ENCODE measurements at regions not wholly inside any gene's neighbourhood (a gene's known extent, or its start where the extent isn't known, plus 50 kb on each side); places are given as distances from the start of the nearest gene placed in this dataset.
A peak's percentile ranks its signal among the peaks of the same experiment; 100 is the strongest.
"Not testable (repeated sequence)": the region's sequence is repeated elsewhere in the genome, so short reads cannot be mapped to it uniquely, and the experiment has no call there.

DNA sequence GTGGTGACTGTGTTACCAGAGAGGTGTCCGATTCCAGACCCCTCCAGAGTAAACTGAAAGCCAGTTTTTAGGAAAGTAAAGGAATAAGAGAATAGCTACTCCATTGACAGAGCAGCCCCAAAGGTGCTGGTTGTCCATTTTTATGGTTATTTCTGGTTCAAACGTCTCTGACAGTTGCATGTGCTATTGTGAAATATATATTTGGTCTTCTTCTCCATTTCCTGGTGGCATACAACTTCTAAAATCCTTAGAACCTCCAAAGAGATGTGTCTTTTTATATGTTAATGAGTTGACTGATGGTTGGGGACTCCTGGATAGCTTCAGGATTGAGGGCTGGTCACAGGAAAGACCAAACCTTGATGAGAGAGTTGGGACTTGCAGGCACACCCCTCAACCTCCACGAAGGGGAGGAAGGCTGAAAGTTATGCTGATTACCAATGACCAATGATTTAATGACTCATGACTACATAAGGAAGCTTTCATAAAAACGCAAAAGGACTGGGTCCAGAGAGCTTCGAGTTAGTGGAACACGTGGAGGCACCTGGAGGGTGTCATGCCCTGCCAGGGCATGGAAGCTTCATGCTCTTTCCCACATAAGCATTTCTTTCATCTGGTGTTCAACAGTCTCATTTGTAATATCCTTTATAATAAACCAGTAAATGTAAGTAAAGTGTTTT is 100.7 kb downstream of the SLC16A1 start:
- Mint-ChIP-seq H3K4me3 (no peak overlapping the region), H3K9me3 (no peaks in the 10 kb centered on the region), H3K27me3 (ENCODE audit: low read depth) (peaks cover 29% of the 10 kb centered on the region), H3K36me3 (ENCODE audit: insufficient read depth) (no peaks in the 10 kb centered on the region), H3K4me1 (ENCODE audit: low read depth) (no peaks in the 10 kb centered on the region)
- ATAC-seq, result no peak
- no peak for DNase-seq

DNA sequence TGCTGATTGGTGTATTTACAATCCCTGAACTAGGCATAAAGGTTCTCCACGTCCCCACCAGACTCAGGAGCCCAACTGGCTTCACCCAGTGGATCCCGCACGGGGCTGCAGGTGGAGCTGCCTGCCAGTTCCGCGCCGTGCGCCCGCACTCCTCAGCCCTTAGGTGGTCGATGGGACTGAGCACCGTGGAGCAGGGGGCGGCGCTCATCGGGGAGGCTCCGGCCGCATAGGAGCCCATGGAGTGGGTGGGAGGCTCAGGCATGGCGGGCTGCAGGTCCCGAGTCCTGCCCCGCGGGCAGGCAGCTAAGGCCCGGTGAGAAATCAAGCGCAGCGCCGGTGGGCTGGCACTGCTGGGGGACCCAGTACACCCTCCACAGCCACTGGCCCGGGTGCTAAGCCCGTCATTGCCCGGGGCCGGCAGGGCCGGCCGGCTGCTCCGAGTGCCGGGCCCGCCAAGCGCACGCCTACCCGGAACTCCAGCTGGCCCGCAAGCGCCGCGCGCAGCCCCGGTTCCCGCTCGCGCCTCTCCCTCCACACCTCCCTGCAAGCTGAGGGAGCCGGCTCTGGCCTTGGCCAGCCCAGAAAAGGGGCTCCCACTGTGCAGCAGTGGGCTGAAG is 101.5 kb downstream of the SLC16A1 start:
- not testable (repeated sequence) for H3K4me3 Mint-ChIP-seq; DNase-seq; H3K4me1 Mint-ChIP-seq (ENCODE audit: low read depth); H3K9me3 Mint-ChIP-seq; H3K36me3 Mint-ChIP-seq (ENCODE audit: insufficient read depth); ATAC-seq
- H3K27me3 Mint-ChIP-seq (ENCODE audit: low read depth), result peaks cover 36% of the 10 kb centered on the region

DNA sequence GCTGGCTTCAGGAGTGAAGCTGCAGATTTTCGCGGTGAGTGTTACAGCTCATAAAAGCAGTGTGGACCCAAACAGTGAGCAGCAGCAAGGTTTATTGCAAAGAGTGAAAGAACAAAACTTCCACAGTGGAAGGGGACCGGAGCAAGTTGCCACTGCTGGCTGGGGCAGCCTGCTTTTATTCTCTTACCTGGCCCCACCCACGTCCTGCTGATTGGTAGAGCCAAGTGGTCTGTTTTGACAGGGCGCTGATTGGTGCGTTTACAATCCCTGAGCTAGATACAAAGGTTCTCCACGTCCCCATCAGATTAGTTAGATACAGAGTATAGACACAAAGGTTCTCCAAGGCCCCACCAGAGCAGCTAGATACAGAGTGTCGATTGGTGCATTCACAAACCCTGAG is 102.1 kb downstream of the SLC16A1 start:
- not testable (repeated sequence) for ATAC-seq; H3K4me1 Mint-ChIP-seq (ENCODE audit: low read depth); DNase-seq; H3K4me3 Mint-ChIP-seq; H3K36me3 Mint-ChIP-seq (ENCODE audit: insufficient read depth); H3K9me3 Mint-ChIP-seq
- H3K27me3 Mint-ChIP-seq (ENCODE audit: low read depth), result peaks cover 41% of the 10 kb centered on the region

DNA sequence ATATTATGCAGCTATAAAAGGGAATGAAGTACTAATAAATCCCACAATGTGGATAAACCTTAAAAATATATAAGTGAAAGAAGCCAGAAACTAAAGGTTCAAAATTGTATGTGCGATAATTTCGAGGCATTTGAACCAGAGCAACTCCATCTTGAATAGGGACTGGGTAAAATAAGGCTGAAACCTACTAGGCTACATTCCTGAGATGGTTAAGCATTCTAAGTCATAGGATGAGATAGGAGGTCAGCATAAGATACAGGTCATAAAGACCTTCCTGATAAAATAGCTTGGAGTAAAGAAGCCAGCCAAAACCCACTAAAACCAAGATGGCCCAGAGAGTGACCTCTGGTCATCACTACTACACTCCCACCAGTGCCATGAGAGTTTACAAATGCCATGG is 103.1 kb downstream of the SLC16A1 start:
- ATAC-seq (no peak), DNase-seq (no peak)
- Mint-ChIP-seq H3K27me3 (ENCODE audit: low read depth) (peaks cover 49% of the 10 kb centered on the region), H3K4me3 (no peak overlapping the region), H3K36me3 (ENCODE audit: insufficient read depth) (no peaks in the 10 kb centered on the region), H3K4me1 (ENCODE audit: low read depth) (no peaks in the 10 kb centered on the region), H3K9me3 (no peaks in the 10 kb centered on the region)

DNA sequence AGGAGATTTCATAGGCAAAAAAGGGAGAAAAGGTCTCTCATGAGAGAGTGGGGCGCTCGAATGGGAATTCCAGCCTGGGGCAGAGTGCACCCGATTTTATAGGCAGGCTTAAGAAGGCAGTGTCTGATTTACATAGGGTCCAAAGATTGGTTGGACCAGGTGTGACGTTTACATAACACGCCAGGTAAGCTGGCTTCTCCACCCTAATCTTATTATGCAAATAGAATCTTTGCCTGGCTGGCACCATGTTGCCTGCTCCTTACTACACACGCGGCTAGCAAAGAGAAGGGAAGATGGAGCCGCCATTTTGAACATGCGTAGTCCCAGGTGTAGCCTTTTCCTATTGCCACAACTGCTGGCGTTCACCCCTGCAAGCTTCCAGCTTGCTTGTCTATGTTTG is 103.7 kb downstream of the SLC16A1 start:
- no peak overlapping the region for H3K4me3 Mint-ChIP-seq
- H3K4me1 Mint-ChIP-seq (ENCODE audit: low read depth), result no peaks in the 10 kb centered on the region
- H3K9me3 Mint-ChIP-seq, result no peaks in the 10 kb centered on the region
- H3K36me3 Mint-ChIP-seq (ENCODE audit: insufficient read depth), result no peaks in the 10 kb centered on the region
- peaks cover 49% of the 10 kb centered on the region for H3K27me3 Mint-ChIP-seq (ENCODE audit: low read depth)
- ATAC-seq (no peak), DNase-seq (no peak)

DNA sequence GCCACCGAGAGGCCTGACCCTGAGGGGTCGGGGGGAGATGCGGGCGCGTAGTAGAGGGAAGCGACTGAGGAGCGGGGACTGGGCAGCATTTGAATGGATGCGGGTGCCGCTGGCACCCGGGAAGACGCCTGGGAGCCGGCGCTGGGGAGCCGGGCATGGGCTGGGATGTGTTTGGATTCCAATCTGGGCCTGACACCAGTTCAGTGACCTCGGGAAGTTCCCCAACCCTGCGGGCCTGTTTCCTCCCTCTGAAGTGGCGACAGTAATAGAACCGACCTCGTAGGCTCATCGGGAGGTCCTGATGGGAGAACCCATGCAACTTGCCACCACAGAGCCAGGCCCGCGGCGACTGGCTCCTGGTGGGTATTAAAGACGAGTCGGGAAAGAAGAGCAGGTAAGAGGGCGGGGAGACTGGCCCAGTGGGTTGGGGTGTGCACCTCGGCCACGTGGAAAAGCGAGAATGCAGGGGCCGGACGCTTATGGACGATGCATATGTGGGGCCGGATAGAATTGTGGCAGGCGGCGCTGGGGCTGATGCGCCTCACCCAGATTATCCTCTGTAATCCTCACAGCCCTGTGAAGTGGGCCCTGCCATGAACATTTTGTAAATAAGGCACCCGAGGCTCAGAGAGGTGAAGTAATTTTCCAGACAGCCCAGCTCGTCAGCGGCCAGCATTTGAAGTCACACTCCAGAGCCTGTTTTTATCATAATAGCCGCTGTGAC is 105.8 kb downstream of the SLC16A1 start:
- no peak for DNase-seq
- no peaks in the 10 kb centered on the region for H3K9me3 Mint-ChIP-seq
- no peak for ATAC-seq
- H3K36me3 Mint-ChIP-seq (ENCODE audit: insufficient read depth), result no peaks in the 10 kb centered on the region
- no peak overlapping the region for H3K4me3 Mint-ChIP-seq
- peaks cover 49% of the 10 kb centered on the region for H3K27me3 Mint-ChIP-seq (ENCODE audit: low read depth)
- H3K4me1 Mint-ChIP-seq (ENCODE audit: low read depth), result no peaks in the 10 kb centered on the region

DNA sequence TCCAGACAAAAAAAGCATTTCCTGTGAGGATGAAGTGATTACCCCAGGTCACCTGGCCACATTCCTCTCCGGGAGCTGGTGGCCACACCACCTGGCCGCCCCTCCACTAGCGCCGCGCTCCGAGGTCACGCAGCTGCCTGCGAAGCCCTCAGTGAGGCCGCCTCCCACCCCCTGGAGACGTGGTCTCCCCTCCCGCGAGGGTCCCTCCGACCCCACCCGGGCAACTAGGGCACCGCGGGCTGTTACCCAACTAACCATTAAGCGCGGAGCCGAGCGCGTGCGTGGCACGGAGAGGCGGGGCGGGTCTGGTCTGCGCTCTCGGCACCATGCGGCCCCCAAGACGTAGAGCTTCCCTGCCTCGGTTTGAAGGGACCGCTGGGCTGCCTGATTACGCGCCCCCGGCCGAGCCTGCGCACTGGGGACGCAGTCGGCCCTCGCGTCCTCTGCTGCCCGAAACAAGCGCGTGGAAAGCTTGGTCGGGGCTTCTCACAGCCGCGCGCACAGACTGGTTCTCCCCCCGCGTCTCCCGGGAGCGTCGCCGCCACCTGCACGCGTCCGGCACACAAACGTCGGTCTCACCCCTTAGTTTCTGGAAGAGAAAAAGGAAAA is 106.5 kb downstream of the SLC16A1 start:
- no peaks in the 10 kb centered on the region for H3K9me3 Mint-ChIP-seq
- DNase-seq (no peak), ATAC-seq (peak; percentile 34 to 35)
- no peaks in the 10 kb centered on the region for H3K4me1 Mint-ChIP-seq (ENCODE audit: low read depth)
- H3K36me3 Mint-ChIP-seq (ENCODE audit: insufficient read depth), result no peaks in the 10 kb centered on the region
- H3K27me3 Mint-ChIP-seq (ENCODE audit: low read depth), result peaks cover 47% of the 10 kb centered on the region
- H3K4me3 Mint-ChIP-seq, result peak overlapping the region; percentile 8

DNA sequence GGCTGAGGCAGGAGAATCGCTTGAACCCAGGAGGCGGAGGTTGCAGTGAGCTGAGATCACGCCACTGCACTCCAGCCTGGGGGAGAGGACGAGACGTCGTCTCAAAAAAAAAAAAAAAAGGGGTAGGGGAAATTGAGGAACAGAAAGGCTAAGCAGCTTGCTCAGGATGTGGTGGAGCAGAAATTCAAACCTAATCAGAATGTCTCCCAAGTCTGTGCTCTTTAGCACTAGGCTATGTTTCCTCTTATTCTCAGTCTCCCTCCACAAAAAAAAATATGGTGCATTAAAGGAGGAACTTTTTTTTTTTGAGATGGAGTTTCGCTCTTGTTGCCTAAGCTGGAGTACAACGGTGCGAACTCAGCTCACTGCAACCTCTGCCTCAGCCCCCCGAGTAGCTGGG is 114.2 kb downstream of the SLC16A1 start:
- Mint-ChIP-seq H3K4me3 (no peak overlapping the region), H3K36me3 (ENCODE audit: insufficient read depth) (no peaks in the 10 kb centered on the region), H3K27me3 (ENCODE audit: low read depth) (peaks cover 8% of the 10 kb centered on the region), H3K4me1 (ENCODE audit: low read depth) (peaks cover 14% of the 10 kb centered on the region), H3K9me3 (no peaks in the 10 kb centered on the region)
- no peak for DNase-seq
- no peak for ATAC-seq

DNA sequence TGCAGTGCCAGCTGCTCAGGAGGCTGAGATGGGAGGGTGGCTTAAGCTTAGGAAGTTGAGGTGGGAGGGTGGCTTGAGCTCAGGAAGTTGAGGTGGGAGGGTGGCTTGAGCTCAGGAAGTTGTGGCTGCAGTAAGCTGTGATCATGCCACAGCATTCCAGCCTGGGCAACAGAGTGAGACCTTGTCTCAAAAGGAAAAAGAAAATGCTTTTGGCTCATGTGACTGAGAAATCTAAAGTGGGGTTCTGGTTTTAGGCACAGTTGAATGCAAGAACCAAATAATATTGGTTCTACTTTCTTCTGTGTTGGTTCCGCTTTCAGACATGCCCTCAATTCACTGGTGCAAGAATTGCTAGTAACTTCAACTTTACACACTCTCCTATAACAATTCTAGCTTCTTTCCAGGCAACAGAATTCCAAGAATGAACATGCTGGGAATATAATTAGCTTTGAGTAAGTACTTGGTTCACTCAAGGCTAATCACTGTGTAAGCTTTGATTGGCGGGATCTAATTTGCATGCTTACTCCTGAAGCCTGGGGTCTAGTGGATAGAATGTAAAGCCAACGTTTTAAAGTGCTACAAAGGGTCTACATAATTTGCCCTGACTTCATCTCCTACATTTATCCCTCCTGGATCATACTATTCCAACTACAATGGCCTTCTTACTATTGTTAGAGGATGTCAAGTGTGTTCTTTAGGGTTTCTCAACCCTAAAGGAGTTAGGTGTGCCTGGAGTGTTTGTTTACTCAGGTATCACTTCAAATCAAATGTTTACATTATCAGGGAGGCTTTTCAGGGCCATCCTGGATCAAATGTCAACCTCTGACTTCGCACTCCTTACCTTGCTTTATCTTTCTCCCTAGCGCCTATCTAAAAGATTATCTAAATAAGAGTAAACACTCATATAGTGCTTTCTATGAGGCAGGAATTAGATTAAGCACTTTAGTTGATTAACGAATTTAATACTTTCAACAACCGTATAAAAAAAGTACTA is 115.1 kb downstream of the SLC16A1 start:
- Mint-ChIP-seq H3K36me3 (ENCODE audit: insufficient read depth) (no peaks in the 10 kb centered on the region), H3K4me1 (ENCODE audit: low read depth) (peaks cover 14% of the 10 kb centered on the region), H3K4me3 (no peak overlapping the region), H3K9me3 (no peaks in the 10 kb centered on the region), H3K27me3 (ENCODE audit: low read depth) (peaks cover 8% of the 10 kb centered on the region)
- DNase-seq (no peak), ATAC-seq (no peak)

DNA sequence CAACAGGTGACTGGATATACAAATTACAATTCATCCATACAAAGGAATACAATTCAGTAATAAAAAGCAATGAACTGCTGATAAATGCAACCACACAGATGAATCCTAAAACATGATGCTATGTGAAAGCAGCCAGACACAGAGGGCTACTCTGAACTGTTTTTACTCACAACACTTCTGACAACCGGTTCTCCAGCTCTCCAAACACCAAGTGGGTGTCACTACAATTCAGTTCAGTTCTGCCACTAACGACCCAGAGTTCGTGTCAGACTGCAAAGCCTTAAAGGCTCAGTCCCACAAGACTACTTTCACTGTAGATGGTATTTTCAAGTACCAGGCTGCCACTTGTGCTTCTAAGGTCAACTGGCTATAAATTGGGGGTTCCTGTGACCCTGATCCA is 119.4 kb downstream of the SLC16A1 start:
- peaks cover 14% of the 10 kb centered on the region for H3K4me1 Mint-ChIP-seq (ENCODE audit: low read depth)
- no peak for ATAC-seq

DNA sequence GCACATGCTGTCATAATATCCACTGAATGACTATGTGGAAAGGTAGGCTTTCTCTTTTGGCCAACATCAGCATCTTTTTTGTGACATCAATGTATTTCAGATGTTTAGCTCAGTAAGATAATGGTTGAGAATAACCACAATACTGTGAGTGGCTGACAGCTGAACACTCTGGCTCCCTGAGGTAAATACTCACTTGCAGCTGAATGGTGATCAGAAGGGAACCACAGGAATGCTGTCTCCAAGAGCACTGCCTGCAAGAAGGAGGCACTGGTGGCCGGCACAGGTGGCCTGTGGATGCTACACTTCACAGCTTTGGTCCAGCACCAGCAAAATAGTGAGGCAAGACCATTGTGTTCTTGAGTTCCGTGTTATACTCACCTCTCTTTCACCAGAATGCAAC is 118.7 kb upstream of the PPM1J start:
- DNase-seq, result no peak
- peaks cover 2% of the 10 kb centered on the region for H3K27me3 Mint-ChIP-seq (ENCODE audit: low read depth)
- H3K9me3 Mint-ChIP-seq, result no peaks in the 10 kb centered on the region
- H3K4me1 Mint-ChIP-seq (ENCODE audit: low read depth), result no peaks in the 10 kb centered on the region
- H3K4me3 Mint-ChIP-seq, result no peak overlapping the region
- H3K36me3 Mint-ChIP-seq (ENCODE audit: insufficient read depth), result no peaks in the 10 kb centered on the region
- ATAC-seq, result no peak

More for the DNA sequence above, 119.4 kb downstream of the SLC16A1 start:
- H3K27me3 Mint-ChIP-seq (ENCODE audit: low read depth), result peaks cover 2% of the 10 kb centered on the region
- no peak overlapping the region for H3K4me3 Mint-ChIP-seq
- H3K36me3 Mint-ChIP-seq (ENCODE audit: insufficient read depth), result no peaks in the 10 kb centered on the region
- DNase-seq, result no peak
- no peaks in the 10 kb centered on the region for H3K9me3 Mint-ChIP-seq

DNA sequence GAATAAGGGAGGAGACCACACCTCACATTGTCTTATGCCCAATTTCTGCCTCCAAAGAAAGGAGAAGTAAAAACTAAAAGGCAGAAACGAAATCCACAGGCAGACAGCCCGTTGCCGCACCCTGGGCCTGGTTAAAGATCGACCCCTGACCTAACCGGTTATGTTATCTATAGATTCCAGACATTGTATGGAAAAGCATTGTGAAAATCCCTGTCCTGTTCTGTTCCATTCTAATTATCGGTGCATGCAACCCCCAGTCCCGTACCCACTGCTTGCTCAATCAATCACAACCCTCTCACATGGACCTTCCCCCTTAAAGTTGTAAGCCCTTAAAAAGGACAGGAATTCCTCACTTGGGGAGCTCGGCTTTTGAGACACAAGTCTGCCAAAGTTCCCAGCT is 117.1 kb upstream of the PPM1J start:
- H3K36me3 Mint-ChIP-seq (ENCODE audit: insufficient read depth); H3K4me3 Mint-ChIP-seq; H3K4me1 Mint-ChIP-seq (ENCODE audit: low read depth); H3K27me3 Mint-ChIP-seq (ENCODE audit: low read depth); ATAC-seq; H3K9me3 Mint-ChIP-seq; DNase-seq: not testable (repeated sequence)

DNA sequence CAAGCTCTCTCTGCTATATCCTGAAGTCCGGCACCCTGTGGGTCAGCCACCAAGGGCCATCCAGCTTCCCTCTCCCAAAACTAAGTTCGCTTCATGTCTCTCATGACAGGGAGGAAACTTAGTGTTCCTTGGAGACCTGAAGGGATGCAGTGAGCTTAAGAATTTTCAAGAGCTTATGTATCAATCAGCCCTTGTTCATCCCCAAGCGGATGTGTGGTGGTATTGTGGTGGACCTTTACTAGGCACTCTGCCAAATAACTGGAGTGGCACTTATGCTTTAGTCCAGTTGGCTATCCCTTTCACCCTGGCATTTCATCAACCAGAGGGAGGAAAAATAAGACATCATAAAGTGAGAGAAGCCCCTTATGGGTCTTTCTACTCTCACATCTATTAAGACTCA is 114.6 kb upstream of the PPM1J start:
- H3K36me3 Mint-ChIP-seq (ENCODE audit: insufficient read depth); H3K27me3 Mint-ChIP-seq (ENCODE audit: low read depth); ATAC-seq; H3K4me1 Mint-ChIP-seq (ENCODE audit: low read depth); H3K4me3 Mint-ChIP-seq; H3K9me3 Mint-ChIP-seq; DNase-seq: not testable (repeated sequence)

DNA sequence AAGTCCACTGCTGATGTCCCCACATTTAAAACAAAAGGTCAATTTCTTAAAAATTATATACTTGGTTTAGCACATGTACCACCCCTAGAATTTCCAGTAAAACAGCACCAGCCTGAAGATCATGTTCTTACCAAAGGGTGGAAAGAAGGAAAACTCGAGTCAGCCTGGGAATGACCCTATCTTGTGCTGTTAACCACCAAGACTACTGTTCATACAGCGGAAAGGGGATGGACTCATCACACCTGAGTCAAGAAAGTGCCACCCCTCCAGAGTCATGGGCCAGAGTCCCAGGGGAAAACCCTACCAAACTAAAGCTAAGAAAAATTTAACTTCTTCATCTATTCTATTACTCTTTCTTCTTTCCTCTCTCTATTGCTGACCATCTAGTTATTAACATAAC is 113.6 kb upstream of the PPM1J start:
- H3K36me3 Mint-ChIP-seq (ENCODE audit: insufficient read depth), result no peaks in the 10 kb centered on the region
- no peak for ATAC-seq

More for the DNA sequence above, 113.6 kb upstream of the PPM1J start:
- Mint-ChIP-seq H3K27me3 (ENCODE audit: low read depth) (peaks cover 7% of the 10 kb centered on the region), H3K9me3 (peaks cover 7% of the 10 kb centered on the region), H3K4me1 (ENCODE audit: low read depth) (no peaks in the 10 kb centered on the region), H3K4me3 (no peak overlapping the region)
- DNase-seq, result no peak

Data from activated T-cell treated with anti-CD3 and anti-CD28 coated beads, Interleukin-2, amount 50 U/mL, for 4 hours (primary cell).